ENCODE measurements at regions not wholly inside any gene's neighbourhood (a gene's known extent, or its start where the extent isn't known, plus 50 kb on each side); places are given as distances from the start of the nearest gene placed in this dataset.

DNA sequence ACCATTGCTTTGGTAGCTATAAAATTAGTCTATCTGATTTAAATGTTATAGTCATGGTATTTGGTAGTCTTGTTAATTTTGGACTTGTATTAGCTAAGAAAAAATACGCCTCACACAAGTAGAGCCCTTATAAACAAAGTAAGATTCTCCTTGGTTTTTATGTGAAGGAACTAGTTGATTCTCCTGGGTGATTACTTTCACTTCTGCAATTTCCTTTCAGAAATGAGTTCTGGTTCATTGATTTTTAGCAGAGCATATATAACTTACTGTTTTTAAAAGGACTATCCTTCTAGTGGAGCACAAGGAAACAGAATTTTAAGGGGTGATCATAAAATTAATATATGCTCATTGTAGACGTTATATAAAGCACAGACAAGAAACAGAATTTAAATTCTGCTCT is 120.1 kb downstream of the BACH1 start:
- DNase-seq (ENCODE audit: low read depth, low spot score) (no peak), ATAC-seq (no peak)
- Histone ChIP-seq H3K27ac (ENCODE audit: low read length) (no peak overlapping the region), H3K36me3 (ENCODE audit: control insufficient read depth, insufficient read depth, low read length) (no peaks in the 10 kb centered on the region), H3K4me1 (ENCODE audit: control insufficient read depth, insufficient read depth, low read length) (no peaks in the 10 kb centered on the region), H3K9me3 (ENCODE audit: control insufficient read depth, insufficient read depth, low read depth, low read length) (no peaks in the 10 kb centered on the region), H3K4me3 (ENCODE audit: low read depth in 2 of 2, low read length in 2 of 2) (no peak overlapping the region), H3K27me3 (ENCODE audit: control insufficient read depth, insufficient read depth, low read length) (no peaks in the 10 kb centered on the region)
- CTCF ChIA-PET = no interaction called here
- no TSS peak for BruUV-seq (replicated peaks)
- POLR2A ChIA-PET = no interaction called here
- intact Hi-C loops (cut with micrococcal nuclease; ENCODE audit: unreplicated experiment) = no loop called here
- TF ChIP-seq CTCF (IDR thresholded peaks at IDR 0.05) (no peak), SIN3A (IDR thresholded peaks at IDR 0.05; ENCODE audit: borderline replicate concordance, insufficient read depth, low read depth, low read length) (no peak), POLR2AphosphoS5 (IDR thresholded peaks at IDR 0.05; ENCODE audit: low read depth, low read length) (no peak), TCF7L2 (IDR thresholded peaks at IDR 0.05; ENCODE audit: low read depth, low read length) (no peak)
- TF ChIP-seq, protein P1, sequence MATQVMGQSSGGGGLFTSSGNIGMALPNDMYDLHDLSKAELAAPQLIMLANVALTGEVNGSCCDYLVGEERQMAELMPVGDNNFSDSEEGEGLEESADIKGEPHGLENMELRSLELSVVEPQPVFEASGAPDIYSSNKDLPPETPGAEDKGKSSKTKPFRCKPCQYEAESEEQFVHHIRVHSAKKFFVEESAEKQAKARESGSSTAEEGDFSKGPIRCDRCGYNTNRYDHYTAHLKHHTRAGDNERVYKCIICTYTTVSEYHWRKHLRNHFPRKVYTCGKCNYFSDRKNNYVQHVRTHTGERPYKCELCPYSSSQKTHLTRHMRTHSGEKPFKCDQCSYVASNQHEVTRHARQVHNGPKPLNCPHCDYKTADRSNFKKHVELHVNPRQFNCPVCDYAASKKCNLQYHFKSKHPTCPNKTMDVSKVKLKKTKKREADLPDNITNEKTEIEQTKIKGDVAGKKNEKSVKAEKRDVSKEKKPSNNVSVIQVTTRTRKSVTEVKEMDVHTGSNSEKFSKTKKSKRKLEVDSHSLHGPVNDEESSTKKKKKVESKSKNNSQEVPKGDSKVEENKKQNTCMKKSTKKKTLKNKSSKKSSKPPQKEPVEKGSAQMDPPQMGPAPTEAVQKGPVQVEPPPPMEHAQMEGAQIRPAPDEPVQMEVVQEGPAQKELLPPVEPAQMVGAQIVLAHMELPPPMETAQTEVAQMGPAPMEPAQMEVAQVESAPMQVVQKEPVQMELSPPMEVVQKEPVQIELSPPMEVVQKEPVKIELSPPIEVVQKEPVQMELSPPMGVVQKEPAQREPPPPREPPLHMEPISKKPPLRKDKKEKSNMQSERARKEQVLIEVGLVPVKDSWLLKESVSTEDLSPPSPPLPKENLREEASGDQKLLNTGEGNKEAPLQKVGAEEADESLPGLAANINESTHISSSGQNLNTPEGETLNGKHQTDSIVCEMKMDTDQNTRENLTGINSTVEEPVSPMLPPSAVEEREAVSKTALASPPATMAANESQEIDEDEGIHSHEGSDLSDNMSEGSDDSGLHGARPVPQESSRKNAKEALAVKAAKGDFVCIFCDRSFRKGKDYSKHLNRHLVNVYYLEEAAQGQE (IDR thresholded peaks at IDR 0.05; ENCODE audit: insufficient read depth in 1 of 2, low read depth in 2 of 2, low read length in 1 of 2) = no peak
- in situ Hi-C loops (cut with HindIII; ENCODE audit: low pct_unique_long_range_greater_than_20kb, low sequenced_read_pairs) = no loop called here

- ATAC-seq = no peak
- Histone ChIP-seq H3K4me1 (ENCODE audit: control insufficient read depth, insufficient read depth, low read length) (no peaks in the 10 kb centered on the region), H3K4me3 (ENCODE audit: low read depth in 2 of 2, low read length in 2 of 2) (no peak overlapping the region), H3K27me3 (ENCODE audit: control insufficient read depth, insufficient read depth, low read length) (no peaks in the 10 kb centered on the region), H3K27ac (ENCODE audit: low read length) (no peak overlapping the region), H3K9me3 (ENCODE audit: control insufficient read depth, insufficient read depth, low read depth, low read length) (no peaks in the 10 kb centered on the region), H3K36me3 (ENCODE audit: control insufficient read depth, insufficient read depth, low read length) (no peaks in the 10 kb centered on the region)
- no TSS peak for BruUV-seq (replicated peaks)
- DNase-seq (ENCODE audit: low read depth, low spot score) = no peak
- in situ Hi-C loops (cut with HindIII; ENCODE audit: low pct_unique_long_range_greater_than_20kb, low sequenced_read_pairs) (no loop called here), intact Hi-C loops (cut with micrococcal nuclease; ENCODE audit: unreplicated experiment) (no loop called here)
- ChIA-PET POLR2A (no interaction called here), CTCF (no interaction called here)
- TF ChIP-seq CTCF (IDR thresholded peaks at IDR 0.05) (no peak), TCF7L2 (IDR thresholded peaks at IDR 0.05; ENCODE audit: low read depth, low read length) (no peak), SIN3A (IDR thresholded peaks at IDR 0.05; ENCODE audit: borderline replicate concordance, insufficient read depth, low read depth, low read length) (no peak), POLR2AphosphoS5 (IDR thresholded peaks at IDR 0.05; ENCODE audit: low read depth, low read length) (no peak)
- TF ChIP-seq, protein P1 (IDR thresholded peaks at IDR 0.05; ENCODE audit: insufficient read depth in 1 of 2, low read depth in 2 of 2, low read length in 1 of 2) = no peak
These were observed 120.7 kb downstream of the BACH1 start for GRCh38 chr21:29419422-29419821.

Data from Panc1 (cell line).